ENCODE measurements at regions not wholly inside any gene's neighbourhood (a gene's known extent, or its start where the extent isn't known, plus 50 kb on each side); places are given as distances from the start of the nearest gene placed in this dataset.

- WGBS (ENCODE audit: low lambda C conversion rate), result 77% methylated on average over 15 of the region's 19 CpGs
- Histone ChIP-seq H3K9ac (ENCODE audit: insufficient read depth, low read depth, low read length) (no peak overlapping the region), H3K79me2 (ENCODE audit: insufficient read depth, low read length) (no peaks in the 10 kb centered on the region), H3K4me2 (ENCODE audit: low read depth, low read length) (0 out of 2 replicates have a peak overlapping the region, but pooled peaks have one; percentile 3), H3K27me3 (ENCODE audit: control insufficient read depth in 1 of 2, insufficient read depth in 2 of 2, low read length in 2 of 2) (peaks cover 0 to 3% of the 10 kb centered on the region in 2 experiments; a peak in 2 of 5 replicates), H3K9me3 (ENCODE audit: low read length) (no peaks in the 10 kb centered on the region), H3K36me3 (replicated peaks in 1 of 2; ENCODE audit: control insufficient read depth in 1 of 2, insufficient read depth in 2 of 2, low read length in 2 of 2) (no peaks in the 10 kb centered on the region), H2AFZ (ENCODE audit: low read length) (peak overlapping the region; percentile 60), H4K20me1 (ENCODE audit: insufficient read depth, low read length) (no peaks in the 10 kb centered on the region), H3K4me1 (ENCODE audit: insufficient read depth, low read length) (peaks cover 49% of the 10 kb centered on the region), H3K27ac (ENCODE audit: extremely low read length, insufficient read depth, low read length) (no peak overlapping the region), H3K4me3 (replicated peaks in 1 of 3; ENCODE audit: insufficient read depth in 1 of 3, low read depth in 2 of 3, low read length in 3 of 3) (no peak overlapping the region; a peak in 1 of 6 replicates)
- intact Hi-C loops (cut with micrococcal nuclease; ENCODE audit: unreplicated experiment), result no loop called here
- ChIA-PET CTCF (ENCODE audit: low intra/inter-chr PET ratio, low total read pairs) (no interaction called here), POLR2A (interaction anchor here (0.8 to 0.9 kb wide), 2 partner anchors 34 to 44 kb away, joined by 3 read pairs; no protein-coding TSS in a partner anchor)
- in situ Hi-C loops (cut with HindIII; ENCODE audit: extremely low pct_ligation_motif_present, low pct_unique_long_range_greater_than_20kb), result no loop called here
- no TSS peak for BruUV-seq (replicated peaks)
- TF ChIP-seq KLF13 (CRISPR knock-in tag; IDR thresholded peaks at IDR 0.05), result 0 out of 2 replicates have a peak, but pooled peaks have one; percentile 13
- TF ChIP-seq ZHX2 (IDR thresholded peaks at IDR 0.05; ENCODE audit: low read depth), result no peak
- TF ChIP-seq ZHX2 (CRISPR knock-in tag; IDR thresholded peaks at IDR 0.05; ENCODE audit: borderline replicate concordance), result no peak
- TF ChIP-seq ZNF276 (CRISPR knock-in tag; IDR thresholded peaks at IDR 0.05; ENCODE audit: low read depth), result no peak
- 0 out of 2 replicates have a peak, but pooled peaks have one; percentile 41 for TF ChIP-seq HNRNPL (IDR thresholded peaks at IDR 0.05; ENCODE audit: low read depth, low read length)
- 0 out of 2 replicates have a peak, but pooled peaks have one; percentile 62 for TF ChIP-seq ZNF547 (CRISPR knock-in tag; IDR thresholded peaks at IDR 0.05)
- no peak for FAIRE-seq
- DNase-seq (ENCODE audit: low spot score), result no peak
- ATAC-seq, result peak; percentile 18; the same call in 2 of the 3 replicates
Observed at GRCh38 chr6:167711768-167712730, 114.7 kb upstream of the AFDN start.
